Ascending aorta (tissue), 2 donors: ENCODE measurements at regions not wholly inside any gene's neighbourhood (a gene's known extent, or its start where the extent isn't known, plus 50 kb on each side); places are given as distances from the start of the nearest gene placed in this dataset.
"Not testable (repeated sequence)": the region's sequence is repeated elsewhere in the genome, so short reads cannot be mapped to it uniquely, and the experiment has no call there.

Source experiments
- DNase-seq, 2 donors: peaks; one replicate each; pipeline ENCODE4 v3.0.0-alpha.2; 2019; ENCODE audit warnings: low spot score in 2 of 2
- H3K27ac ChIP-seq, 2 donors: fragments of 200-600 bp; sonication (generic); one replicate each; pipeline ENCODE4 v1.5.1; 2016 to 2017; ENCODE audit warnings: mild to moderate bottlenecking in 1 of 2
- H3K27me3 ChIP-seq: fragments of 200-600 bp; sonication (generic); one replicate; pipeline ENCODE4 v1.5.1; 2017
- H3K36me3 ChIP-seq, 2 donors: fragments of 200-600 bp; sonication (generic); one replicate each; pipeline ENCODE4 v1.5.1; 2016
- H3K4me1 ChIP-seq, 2 donors: fragments of 200-600 bp; sonication (generic); one replicate each; pipeline ENCODE4 v1.5.1; 2016 to 2017; ENCODE audit warnings: mild to moderate bottlenecking in 1 of 2
- H3K4me3 ChIP-seq, 2 donors: fragments of 200-600 bp; sonication (generic); one replicate each; pipeline ENCODE4 v1.5.1; 2016 to 2017; ENCODE audit warnings: mild to moderate bottlenecking in 1 of 2
- H3K9me3 ChIP-seq, 2 donors: fragments of 200-600 bp; sonication (generic); one replicate each; pipeline ENCODE4 v1.5.1; 2016
- intact Hi-C: fragments of 100-400 bp; cut with DNase I; formaldehyde crosslinking; loops from one replicate; pipeline ENCODE4 v1.15.1; 2023
- TF ChIP-seq, protein P1 (sequence below), 3 experiments: fragments of 200-600 bp in 2 of 3; fragments of 450-650 bp in 1 of 3; sonication (generic) in 2 of 3; IDR thresholded peaks; one replicate each; pipeline ENCODE4 v1.5.1; 2016 to 2019; ENCODE audit warnings: antibody characterized with exemption in 3 of 3, mild to moderate bottlenecking in 1 of 3, moderate library complexity in 1 of 3

DNA sequence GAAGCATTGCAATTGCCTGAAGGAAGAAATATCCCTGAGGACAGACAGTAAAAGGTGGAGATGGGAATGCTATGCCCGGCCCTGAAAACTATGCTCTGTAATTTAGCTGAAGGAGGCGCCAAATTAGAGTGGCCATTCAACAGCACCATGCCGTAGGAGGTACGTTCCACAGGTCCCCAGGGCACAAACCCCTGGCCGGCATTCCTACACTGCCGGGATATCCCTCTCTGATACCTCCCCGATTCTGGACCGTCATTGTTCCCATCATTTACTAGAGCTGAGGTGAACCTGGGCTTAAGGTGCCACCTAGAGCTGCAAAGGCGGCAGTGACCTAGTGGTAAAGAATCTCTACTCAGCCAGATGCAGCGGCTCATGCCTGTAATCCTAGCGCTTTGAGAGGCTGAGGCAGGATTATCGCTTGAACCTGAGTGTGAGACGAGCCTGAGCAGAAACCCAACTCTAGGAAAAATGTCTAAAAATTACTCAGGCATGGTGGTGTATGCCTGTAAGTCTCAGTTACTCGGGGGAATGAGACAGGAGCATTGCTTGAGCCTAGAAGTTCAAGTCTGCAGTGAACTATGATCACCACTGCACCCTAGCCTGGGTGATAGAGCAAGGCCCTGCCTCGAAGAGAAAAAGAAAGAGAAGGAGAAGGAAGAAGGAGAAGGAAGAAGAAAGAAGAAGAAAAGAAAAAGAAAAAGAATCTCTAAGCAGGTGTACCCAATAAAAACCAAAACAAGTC lies 53.0 kb upstream of the TNKS2 start:
- DNase-seq, result no peak
- intact Hi-C loops, result loop anchor here (5.0 kb wide), 1 partner anchor 253 kb away; no protein-coding TSS in a partner anchor
- H3K27me3 ChIP-seq, result no peaks in the 10 kb centered on the region
- TF ChIP-seq, protein P1, sequence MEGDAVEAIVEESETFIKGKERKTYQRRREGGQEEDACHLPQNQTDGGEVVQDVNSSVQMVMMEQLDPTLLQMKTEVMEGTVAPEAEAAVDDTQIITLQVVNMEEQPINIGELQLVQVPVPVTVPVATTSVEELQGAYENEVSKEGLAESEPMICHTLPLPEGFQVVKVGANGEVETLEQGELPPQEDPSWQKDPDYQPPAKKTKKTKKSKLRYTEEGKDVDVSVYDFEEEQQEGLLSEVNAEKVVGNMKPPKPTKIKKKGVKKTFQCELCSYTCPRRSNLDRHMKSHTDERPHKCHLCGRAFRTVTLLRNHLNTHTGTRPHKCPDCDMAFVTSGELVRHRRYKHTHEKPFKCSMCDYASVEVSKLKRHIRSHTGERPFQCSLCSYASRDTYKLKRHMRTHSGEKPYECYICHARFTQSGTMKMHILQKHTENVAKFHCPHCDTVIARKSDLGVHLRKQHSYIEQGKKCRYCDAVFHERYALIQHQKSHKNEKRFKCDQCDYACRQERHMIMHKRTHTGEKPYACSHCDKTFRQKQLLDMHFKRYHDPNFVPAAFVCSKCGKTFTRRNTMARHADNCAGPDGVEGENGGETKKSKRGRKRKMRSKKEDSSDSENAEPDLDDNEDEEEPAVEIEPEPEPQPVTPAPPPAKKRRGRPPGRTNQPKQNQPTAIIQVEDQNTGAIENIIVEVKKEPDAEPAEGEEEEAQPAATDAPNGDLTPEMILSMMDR (IDR thresholded peaks at IDR 0.05), result peak in 2 of 3 experiments; percentile 18 to 45
- H3K4me3 ChIP-seq, result no peak overlapping the region
- H3K36me3 ChIP-seq, result no peaks in the 10 kb centered on the region
- no peak overlapping the region for H3K27ac ChIP-seq
- no peaks in the 10 kb centered on the region for H3K9me3 ChIP-seq
- no peaks in the 10 kb centered on the region for H3K4me1 ChIP-seq

DNA sequence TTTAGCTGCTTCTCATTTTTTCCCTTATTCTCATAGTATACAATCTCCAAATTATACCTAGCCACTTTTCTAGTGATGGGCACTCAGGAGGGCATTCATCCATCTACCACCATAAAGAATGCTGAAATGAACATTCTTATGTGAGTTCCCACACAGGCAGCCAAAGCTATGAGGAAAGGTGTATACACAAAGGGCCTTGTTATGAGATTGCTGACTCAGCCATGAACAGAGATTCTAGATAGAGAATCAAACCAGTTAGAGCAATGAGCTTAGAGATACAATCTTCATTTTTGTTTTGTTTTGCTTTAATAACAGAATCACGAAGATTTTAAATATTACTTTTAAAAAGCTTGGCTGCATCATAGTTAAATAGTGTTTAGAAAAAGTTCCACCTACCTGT lies 54.8 kb upstream of the TNKS2 start:
- intact Hi-C loops, result loop anchor here (5.0 kb wide), 1 partner anchor 106 kb away; no protein-coding TSS in a partner anchor
- DNase-seq, result no peak
- H3K9me3 ChIP-seq, result no peaks in the 10 kb centered on the region
- no peaks in the 10 kb centered on the region for H3K4me1 ChIP-seq
- H3K27ac ChIP-seq, result no peak overlapping the region
- no peaks in the 10 kb centered on the region for H3K27me3 ChIP-seq
- TF ChIP-seq, protein P1 (IDR thresholded peaks at IDR 0.05), result no peak
- H3K4me3 ChIP-seq, result no peak overlapping the region
- no peaks in the 10 kb centered on the region for H3K36me3 ChIP-seq

DNA sequence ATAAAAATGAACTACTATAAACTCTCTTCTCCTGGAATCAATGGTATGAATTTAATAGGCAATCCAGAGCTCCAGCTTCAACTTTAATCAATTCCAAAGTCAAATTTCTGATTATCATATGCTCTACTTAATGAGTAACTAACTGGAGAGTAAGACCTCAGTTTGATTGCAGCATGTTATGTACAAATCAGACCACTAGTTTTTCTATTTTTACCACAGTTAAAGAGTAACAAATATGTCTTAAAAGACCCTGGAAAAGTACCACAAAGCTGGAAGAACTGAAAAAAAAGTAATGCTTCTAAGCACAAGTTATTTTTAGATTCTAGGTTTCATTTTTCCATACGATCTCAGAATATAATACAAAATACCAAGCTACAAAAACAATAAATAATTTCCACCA lies 56.0 kb upstream of the TNKS2 start:
- TF ChIP-seq, protein P1 (IDR thresholded peaks at IDR 0.05), result no peak
- no peak overlapping the region for H3K27ac ChIP-seq
- H3K9me3 ChIP-seq, result no peaks in the 10 kb centered on the region
- intact Hi-C loops, result loop anchor here (5.0 kb wide), 1 partner anchor 105 kb away; no protein-coding TSS in a partner anchor
- no peaks in the 10 kb centered on the region for H3K4me1 ChIP-seq
- no peak for DNase-seq
- H3K36me3 ChIP-seq, result no peaks in the 10 kb centered on the region
- H3K4me3 ChIP-seq, result no peak overlapping the region
- H3K27me3 ChIP-seq, result no peaks in the 10 kb centered on the region

DNA sequence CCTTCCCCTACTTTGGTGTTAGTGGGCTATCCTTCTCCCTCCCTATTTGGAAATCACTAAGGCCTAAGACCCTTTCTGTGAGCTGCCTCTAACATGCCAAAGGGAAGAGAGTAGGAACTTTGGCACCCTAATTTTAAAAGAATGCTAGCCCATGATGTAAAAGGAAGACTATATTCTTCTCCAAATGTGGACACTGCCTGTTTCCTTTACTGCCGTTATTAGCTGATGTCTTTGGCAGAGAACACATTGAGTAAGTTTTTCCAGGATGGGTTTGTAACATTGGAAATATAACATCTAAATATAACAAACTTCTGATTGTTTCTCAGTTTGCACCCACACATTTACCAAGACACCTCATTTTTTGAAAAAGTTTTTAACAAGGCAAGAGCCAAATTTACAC lies 56.9 kb upstream of the TNKS2 start:
- intact Hi-C loops, result loop anchor here (5.0 kb wide), 1 partner anchor 104 kb away; no protein-coding TSS in a partner anchor
- Histone ChIP-seq H3K9me3 (no peaks in the 10 kb centered on the region), H3K4me1 (no peaks in the 10 kb centered on the region), H3K4me3 (no peak overlapping the region), H3K27me3 (no peaks in the 10 kb centered on the region), H3K27ac (no peak overlapping the region), H3K36me3 (no peaks in the 10 kb centered on the region)
- DNase-seq, result no peak
- TF ChIP-seq, protein P1 (IDR thresholded peaks at IDR 0.05), result no peak

DNA sequence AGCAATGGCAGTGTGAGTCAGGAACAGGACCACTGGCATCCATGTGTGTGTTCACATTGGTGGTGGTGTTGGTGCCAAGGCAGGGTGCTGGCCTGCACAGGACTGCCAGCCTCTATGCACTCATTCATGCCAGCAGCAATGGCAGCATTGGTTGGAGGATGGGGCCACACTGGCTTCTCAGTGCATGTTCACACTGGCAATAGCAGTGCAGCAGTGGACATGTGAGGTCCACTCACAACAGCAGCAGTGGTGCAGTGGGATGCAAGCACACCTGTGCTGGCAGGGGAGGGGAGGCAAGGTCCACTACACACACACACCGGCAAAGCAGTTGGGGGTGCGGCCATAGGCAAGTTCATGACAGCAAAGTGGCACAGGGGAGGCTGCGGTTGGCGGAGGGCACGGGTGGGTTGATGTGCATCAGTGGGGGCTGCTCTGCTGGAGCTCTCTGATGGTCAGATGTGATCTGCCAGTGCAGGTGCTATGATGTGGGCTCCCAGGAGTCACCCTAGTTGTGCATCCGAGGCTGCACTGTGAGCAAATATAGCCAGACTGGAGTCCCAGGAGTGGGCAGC lies 57.8 kb upstream of the TNKS2 start:
- TF ChIP-seq, protein P1 (IDR thresholded peaks at IDR 0.05), result no peak

DNA sequence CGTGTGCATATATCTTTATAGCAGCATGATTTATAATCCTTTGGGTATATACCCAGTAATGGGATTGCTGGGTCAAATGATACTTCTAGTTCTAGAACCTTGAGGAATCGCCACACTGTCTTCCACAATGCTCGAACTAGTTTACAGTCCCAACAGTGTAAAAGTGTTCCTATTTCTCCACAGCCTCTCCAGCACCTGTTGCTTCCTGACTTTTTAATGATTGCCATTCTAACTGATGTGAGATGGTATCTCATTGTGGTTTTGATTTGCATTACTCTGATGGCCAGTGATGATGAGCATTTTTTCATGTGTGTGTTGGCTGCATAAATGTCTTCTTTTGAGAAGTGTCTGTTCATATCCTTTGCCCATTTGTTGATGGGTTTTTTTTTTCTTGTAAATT lies 66.0 kb upstream of the TNKS2 start:
- H3K36me3 ChIP-seq, H3K4me1 ChIP-seq, intact Hi-C loops, H3K27ac ChIP-seq, H3K9me3 ChIP-seq, H3K27me3 ChIP-seq, DNase-seq, H3K4me3 ChIP-seq: not testable (repeated sequence)

More for the DNA sequence above, 57.8 kb upstream of the TNKS2 start:
- intact Hi-C loops, result loop anchor here (5.0 kb wide), 1 partner anchor 103 kb away; no protein-coding TSS in a partner anchor
- Histone ChIP-seq H3K27me3 (no peaks in the 10 kb centered on the region), H3K9me3 (no peaks in the 10 kb centered on the region), H3K27ac (no peak overlapping the region), H3K36me3 (no peaks in the 10 kb centered on the region), H3K4me3 (no peak overlapping the region), H3K4me1 (no peaks in the 10 kb centered on the region)
- DNase-seq, result no peak

DNA sequence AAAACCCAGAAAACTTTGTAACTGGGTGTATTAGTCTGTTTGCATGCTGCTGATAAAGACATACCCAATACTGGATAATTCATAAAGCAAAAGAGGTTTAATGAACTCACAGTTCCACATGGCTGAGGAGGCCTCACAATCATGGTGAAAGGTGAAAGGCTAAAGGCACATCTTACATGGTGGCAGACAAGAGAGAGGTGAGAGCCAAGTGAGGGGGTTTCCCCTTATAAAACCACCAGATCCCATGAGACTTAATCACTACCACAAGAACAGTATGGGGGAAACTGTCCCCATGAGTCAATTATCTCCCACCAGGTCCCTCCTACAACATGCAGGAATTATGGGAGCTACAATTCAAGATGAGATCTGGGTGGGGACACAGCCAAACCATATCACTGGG lies 68.9 kb upstream of the TNKS2 start:
- H3K4me1 ChIP-seq, intact Hi-C loops, H3K27ac ChIP-seq: not testable (repeated sequence)

More for the DNA sequence above, 68.9 kb upstream of the TNKS2 start:
- H3K9me3 ChIP-seq, H3K4me3 ChIP-seq, H3K36me3 ChIP-seq, H3K27me3 ChIP-seq, DNase-seq: not testable (repeated sequence)
